Vagina (tissue), 2 donors: ENCODE measurements at regions not wholly inside any gene's neighbourhood (a gene's known extent, or its start where the extent isn't known, plus 50 kb on each side); places are given as distances from the start of the nearest gene placed in this dataset.

Experiments
- CTCF ChIP-seq, 3 experiments: fragments of 450-650 bp in 2 of 3; fragments of 200-600 bp in 1 of 3; sonication (generic) in 1 of 3; IDR thresholded peaks; one replicate each; pipeline ENCODE4 v1.5.1; 2017 to 2019; ENCODE audit warnings: antibody characterized with exemption in 3 of 3, mild to moderate bottlenecking in 2 of 3, moderate library complexity in 2 of 3
- POLR2A ChIP-seq, 2 donors: fragments of 450-650 bp; IDR thresholded peaks; one replicate each; pipeline ENCODE4 v1.6.1; 2017; ENCODE audit warnings: antibody characterized with exemption in 2 of 2, mild to moderate bottlenecking in 2 of 2, moderate library complexity in 2 of 2

- TF ChIP-seq CTCF (IDR thresholded peaks at IDR 0.05) (no peak), POLR2A (IDR thresholded peaks at IDR 0.05) (no peak)
Measured at GRCh38 chr3:65096110-65096745, 408.4 kb upstream of the ADAMTS9 start.
